GM12878 (cell line): ENCODE measurements at regions not wholly inside any gene's neighbourhood (a gene's known extent, or its start where the extent isn't known, plus 50 kb on each side); places are given as distances from the start of the nearest gene placed in this dataset.

Experiments
- ATAC-seq: fragments of 200-7000 bp; cut with Tn5 transposase; 3 replicates; pipeline ENCODE4 v1.9.1; 2020; ENCODE audit warnings: mild to moderate bottlenecking, moderate library complexity
- BruUV-seq: library from RNA; stranded (reverse); fragments of 400-500 nt; replicated peaks from 2 replicates; lab custom pipeline; 2021; lab: Mats Ljungman, UMichigan
- CTCF ChIA-PET: fragments of 300-600 bp; sonication (Branson Sonifier 250); formaldehyde crosslinking; extraction: SDS; loops from one replicate; lab custom pipeline; 2021; ENCODE audit warnings: inconsistent platforms; lab: Yijun Ruan, JAX
- POLR2A ChIA-PET: fragments of 350-600 bp; formaldehyde crosslinking; extraction: SDS; loops from one replicate; lab custom pipeline; 2021; ENCODE audit warnings: inconsistent platforms; lab: Charles Lee
- RAD21 ChIA-PET: fragments of 300-600 bp; sonication (Branson Sonifier 250); formaldehyde crosslinking; loops from one replicate; lab custom pipeline; 2023; ENCODE audit warnings: antibody characterized with exemption; ENCODE audit not compliant: unreplicated experiment; lab: Charles Lee
- SMC1A ChIA-PET: fragments of 300-600 bp; sonication (Branson Sonifier 250); formaldehyde crosslinking; loops from one replicate; lab custom pipeline; 2023; ENCODE audit not compliant: unreplicated experiment, uncharacterized antibody; lab: Charles Lee
- DNase-seq: peaks from one replicate; pipeline ENCODE4 v3.0.0-alpha.2; 2011; ENCODE audit warnings: low read depth, low spot score
- FAIRE-seq: peaks from 3 replicates; lab custom pipeline; 2011; peaks lifted over from hg19 to GRCh38; lab: Jason Lieb, UNC
- H2AFZ ChIP-seq: 2 replicates; pipeline ENCODE4 v1.6.0; 2011; ENCODE audit warnings: low read depth, low read length, control low read depth; ENCODE audit not compliant: control insufficient read depth
- H3K27ac ChIP-seq: 2 replicates; pipeline ENCODE4 v1.5.1; 2011; ENCODE audit warnings: control low read depth; ENCODE audit not compliant: control insufficient read depth, insufficient read depth
- H3K27me3 ChIP-seq, 2 experiments: replicated peaks in 1 of 2; 2 replicates each; pipeline versions ENCODE4 v1.6.0 to v1.6.1; 2011; ENCODE audit warnings: low read length in 1 of 2; ENCODE audit not compliant: control insufficient read depth in 2 of 2, insufficient read depth in 2 of 2
- H3K36me3 ChIP-seq, 2 experiments: 2 replicates each; pipeline ENCODE4 v1.5.1; 2011; ENCODE audit warnings: low read length in 1 of 2; ENCODE audit not compliant: control insufficient read depth in 2 of 2, insufficient read depth in 2 of 2
- H3K4me1 ChIP-seq: 2 replicates; pipeline ENCODE4 v1.6.1; 2011; ENCODE audit warnings: mild to moderate bottlenecking, low read length, moderate library complexity, mixed read lengths; ENCODE audit not compliant: control insufficient read depth, insufficient read depth
- H3K4me2 ChIP-seq: 2 replicates; pipeline ENCODE4 v1.6.0; 2011; ENCODE audit warnings: control low read depth; ENCODE audit not compliant: control insufficient read depth, insufficient read depth
- H3K4me3 ChIP-seq: fragments of 200-600 bp; sonication (generic); 2 replicates; pipeline ENCODE4 v1.5.1; 2016
- H3K79me2 ChIP-seq: 2 replicates; pipeline ENCODE4 v1.6.0; 2011; ENCODE audit warnings: low read length; ENCODE audit not compliant: control insufficient read depth, insufficient read depth
- H3K9ac ChIP-seq: 2 replicates; pipeline ENCODE4 v1.8.0; 2011; ENCODE audit warnings: low read length, control low read depth, mixed read lengths; ENCODE audit not compliant: control insufficient read depth, insufficient read depth
- H3K9me3 ChIP-seq: replicated peaks from 3 replicates; pipeline ENCODE4 v1.5.1; 2011; ENCODE audit warnings: mild to moderate bottlenecking, low read length; ENCODE audit not compliant: control insufficient read depth, insufficient read depth
- H4K20me1 ChIP-seq: 2 replicates; pipeline ENCODE4 v1.6.0; 2011; ENCODE audit not compliant: control insufficient read depth, insufficient read depth
- NFXL1 ChIP-seq: fragments of 450-650 bp; IDR thresholded peaks from 2 replicates; pipeline ENCODE4 v1.6.1; 2017; ENCODE audit warnings: antibody characterized with exemption, mild to moderate bottlenecking, borderline replicate concordance
- PKNOX1 ChIP-seq: fragments of 450-650 bp; IDR thresholded peaks from 2 replicates; pipeline ENCODE4 v1.6.1; 2016; ENCODE audit warnings: mild to moderate bottlenecking
- SIX5 ChIP-seq: IDR thresholded peaks from 2 replicates; pipeline ENCODE4 v1.6.1; 2011; ENCODE audit warnings: mild to moderate bottlenecking, low read depth, low read length, moderate library complexity; ENCODE audit not compliant: severe bottlenecking
- WGBS: methylation state at CpG from one replicate; pipeline ENCODE4 v1.1.6; 2016; ENCODE audit warnings: low lambda C conversion rate; ENCODE audit not compliant: insufficient replicate concordance, insufficient coverage; ENCODE audit errors: missing lambda C conversion rate; 5-methylcytosine and 5-hydroxymethylcytosine counted together
- in situ Hi-C: fragments of 300-500 bp; cut with MboI; formaldehyde crosslinking; loops from 9 replicates; pipeline ENCODE4 v1.14.3; 2018; ENCODE audit warnings: mixed read lengths
- intact Hi-C: fragments of 100-400 bp; cut with micrococcal nuclease; formaldehyde crosslinking; loops from one replicate; pipeline ENCODE4 v1.14.2; 2022; ENCODE audit not compliant: unreplicated experiment

- WGBS = 55% methylated on average over 3 of the region's 3 CpGs
- H3K4me2 ChIP-seq = no peak overlapping the region
- TF ChIP-seq NFXL1 = no peak
- TF ChIP-seq, all 136 proteins: peak for 0
- no peak overlapping the region for H3K9ac ChIP-seq
- SMC1A ChIA-PET = interaction anchor here (1.0 to 9.8 kb wide), 17 partner anchors 9 to 164 kb away, joined by 3 to 79 read pairs (median 5); partner anchors contain the start of gene EGLN3
- DNase-seq (no peak), ATAC-seq (no peak), FAIRE-seq (no peak)
- H3K36me3 ChIP-seq = no peaks in the 10 kb centered on the region
- in situ Hi-C loops = no loop called here
- H3K4me3 ChIP-seq = no peak overlapping the region
- RAD21 ChIA-PET = interaction anchor here (0.7 to 6.5 kb wide), 7 partner anchors 15 to 80 kb away, joined by 3 to 51 read pairs (median 4); no protein-coding TSS in a partner anchor
- CTCF ChIA-PET = interaction anchor here (1.1 to 2.4 kb wide), 6 partner anchors 12 to 264 kb away, joined by 3 to 10 read pairs (median 6); no protein-coding TSS in a partner anchor
- H3K79me2 ChIP-seq = no peaks in the 10 kb centered on the region
- no TSS peak for BruUV-seq
- no peak overlapping the region for H2AFZ ChIP-seq
- H4K20me1 ChIP-seq = no peaks in the 10 kb centered on the region
- H3K27me3 ChIP-seq = no peaks in the 10 kb centered on the region
- H3K27ac ChIP-seq = no peak overlapping the region
- no peaks in the 10 kb centered on the region for H3K9me3 ChIP-seq
- intact Hi-C loops = no loop called here
- peaks cover 22% of the 10 kb centered on the region for H3K4me1 ChIP-seq
- POLR2A ChIA-PET = interaction anchor here (0.6 to 2.0 kb wide), 6 partner anchors 15 to 187 kb away, joined by 3 to 11 read pairs (median 6); no protein-coding TSS in a partner anchor
Observed at GRCh38 chr14:34058510-34058909, 107.6 kb upstream of the EGLN3 start.

DNA sequence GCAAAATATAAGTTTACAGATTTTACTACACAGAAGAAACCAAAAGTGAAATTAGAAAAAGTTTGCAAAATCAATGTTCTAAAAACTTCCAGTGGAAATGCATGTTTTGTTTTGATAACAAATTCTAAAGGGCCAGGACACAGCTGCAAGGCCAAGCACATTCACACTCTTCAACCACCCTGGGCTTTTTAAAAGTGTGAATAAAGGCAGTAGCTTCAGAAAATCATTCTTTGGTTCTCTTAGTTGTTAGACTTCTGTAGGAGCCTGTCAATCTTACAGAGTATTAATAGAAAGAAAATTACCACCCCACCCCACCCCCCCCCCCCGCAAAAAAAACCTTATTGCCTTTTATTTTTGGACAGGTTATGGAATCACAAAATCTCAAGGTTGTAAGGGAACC is 105.2 kb upstream of the EGLN3 start:
- CTCF ChIA-PET = interaction anchor here (1.0 to 4.4 kb wide), 11 partner anchors 12 to 216 kb away, joined by 3 to 25 read pairs (median 5); no protein-coding TSS in a partner anchor
- no peak overlapping the region for H3K4me2 ChIP-seq
- no peak overlapping the region for H3K4me3 ChIP-seq
- H2AFZ ChIP-seq = no peak overlapping the region
- no peak overlapping the region for H3K27ac ChIP-seq
- in situ Hi-C loops = no loop called here
- no peaks in the 10 kb centered on the region for H3K27me3 ChIP-seq
- SMC1A ChIA-PET = interaction anchor here (0.7 to 9.8 kb wide), 20 partner anchors 9 to 215 kb away, joined by 3 to 79 read pairs (median 5); no protein-coding TSS in a partner anchor
- peaks cover 39% of the 10 kb centered on the region for H3K4me1 ChIP-seq
- ATAC-seq (no peak), DNase-seq (no peak), FAIRE-seq (no peak)
- 0% methylated on average over 1 of the region's 1 CpG for WGBS
- no peaks in the 10 kb centered on the region for H3K79me2 ChIP-seq
- H4K20me1 ChIP-seq = no peaks in the 10 kb centered on the region
- no peaks in the 10 kb centered on the region; the same call in 2 of the 3 replicates for H3K9me3 ChIP-seq
- TF ChIP-seq PKNOX1 = peak; percentile 51
- no peak for TF ChIP-seq SIX5
- intact Hi-C loops = no loop called here
- H3K36me3 ChIP-seq = no peaks in the 10 kb centered on the region
- no TSS peak for BruUV-seq
- RAD21 ChIA-PET = interaction anchor here (0.8 to 5.5 kb wide), 11 partner anchors 11 to 216 kb away, joined by 3 to 44 read pairs (median 5); no protein-coding TSS in a partner anchor
- POLR2A ChIA-PET = interaction anchor here (0.6 to 1.9 kb wide), 5 partner anchors 24 to 41 kb away, joined by 3 to 7 read pairs (median 3); no protein-coding TSS in a partner anchor
- no peak overlapping the region for H3K9ac ChIP-seq
